ENCODE measurements at regions not wholly inside any gene's neighbourhood (a gene's known extent, or its start where the extent isn't known, plus 50 kb on each side); places are given as distances from the start of the nearest gene placed in this dataset.
"Not testable (repeated sequence)": the region's sequence is repeated elsewhere in the genome, so short reads cannot be mapped to it uniquely, and the experiment has no call there.

DNA sequence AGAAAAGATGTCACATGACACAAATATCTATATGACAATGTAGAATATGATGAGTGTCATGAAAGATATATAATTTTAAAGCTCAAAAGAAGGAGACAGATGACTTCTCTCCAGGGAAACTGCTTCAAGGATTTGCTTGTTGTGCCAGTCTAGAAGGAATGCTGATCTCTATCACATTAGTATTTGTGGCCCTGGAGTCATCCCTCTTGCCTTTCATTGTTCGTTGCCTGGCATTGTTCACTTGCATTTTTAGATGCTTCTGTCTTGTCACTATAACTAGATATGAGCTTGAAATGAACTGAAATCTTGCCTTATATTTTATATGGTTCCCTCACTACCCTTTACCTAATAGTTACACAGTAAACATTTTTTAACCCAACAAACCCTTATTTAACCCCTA is 207.5 kb downstream of the ZNF608 start:
- DNase-seq = no peak

GRCh38 chr5:124538191-124538590 is 208.2 kb downstream of the ZNF608 start:
- no peak for DNase-seq

- no peak for DNase-seq
Observed at GRCh38 chr5:124537522-124537921, 208.9 kb downstream of the ZNF608 start.

- DNase-seq = no peak
Observed at GRCh38 chr5:124537107-124537506, 209.3 kb downstream of the ZNF608 start.

GRCh38 chr5:124536333-124536732 is 210.1 kb downstream of the ZNF608 start:
- DNase-seq = no peak

GRCh38 chr5:124530916-124531315 is 215.5 kb downstream of the ZNF608 start:
- no peak for DNase-seq

- no peak for DNase-seq
Observed at GRCh38 chr5:124528838-124529237, 217.6 kb downstream of the ZNF608 start.

DNA sequence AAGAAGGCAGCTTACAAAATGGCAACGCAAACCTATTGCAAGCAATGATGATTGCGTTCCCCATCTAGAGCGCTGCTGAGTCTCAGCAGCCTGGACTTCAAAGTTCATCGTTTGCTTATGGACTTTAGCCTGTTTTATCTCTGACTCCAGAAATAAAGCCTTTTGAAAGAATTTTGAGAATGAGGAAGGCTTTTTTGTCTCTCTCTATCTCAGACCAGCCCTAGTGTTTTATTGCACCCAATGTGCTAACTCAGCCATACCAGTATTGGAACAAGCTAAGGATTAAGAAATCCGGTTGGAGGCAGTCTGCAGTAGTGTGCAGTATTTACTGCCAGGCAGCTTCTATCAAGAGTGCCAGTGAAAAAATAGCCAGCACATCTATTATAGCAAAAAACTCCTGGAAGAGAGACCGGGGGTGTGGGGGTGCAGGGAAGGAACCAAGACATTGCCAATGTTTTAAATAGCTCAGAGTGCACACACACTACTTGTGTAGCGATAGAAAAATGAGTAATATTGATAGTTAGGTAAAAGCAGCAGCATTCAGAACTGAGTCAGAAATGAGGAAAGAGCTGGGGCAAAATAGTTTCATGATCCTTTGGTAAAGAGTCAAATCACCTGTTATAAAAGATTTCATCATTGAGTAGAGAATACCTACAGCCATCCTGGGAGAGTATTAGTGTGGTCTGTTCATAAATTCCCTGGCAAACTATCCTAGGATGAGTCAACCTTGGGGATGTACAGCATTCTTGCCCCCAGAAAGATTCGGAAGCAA is 219.0 kb downstream of the ZNF608 start:
- no peak for DNase-seq

DNA sequence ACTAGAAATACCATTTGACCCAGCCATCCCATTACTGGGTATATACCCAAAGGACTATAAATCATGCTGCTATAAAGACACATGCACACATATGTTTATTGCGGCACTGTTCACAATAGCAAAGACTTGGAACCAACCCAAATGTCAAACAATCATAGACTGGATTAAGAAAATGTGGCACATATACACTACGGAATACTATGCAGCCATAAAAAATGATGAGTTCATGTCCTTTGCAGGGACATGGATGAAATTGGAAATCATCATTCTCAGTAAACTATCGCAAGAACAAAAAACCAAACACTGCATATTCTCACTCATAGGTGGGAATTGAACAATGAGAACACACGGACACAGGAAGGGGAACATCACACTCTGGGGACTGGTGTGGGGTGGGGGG is 220.4 kb downstream of the ZNF608 start:
- not testable (repeated sequence) for DNase-seq

GRCh38 chr5:124524552-124525232 is 221.7 kb downstream of the ZNF608 start:
- no peak for DNase-seq

DNA sequence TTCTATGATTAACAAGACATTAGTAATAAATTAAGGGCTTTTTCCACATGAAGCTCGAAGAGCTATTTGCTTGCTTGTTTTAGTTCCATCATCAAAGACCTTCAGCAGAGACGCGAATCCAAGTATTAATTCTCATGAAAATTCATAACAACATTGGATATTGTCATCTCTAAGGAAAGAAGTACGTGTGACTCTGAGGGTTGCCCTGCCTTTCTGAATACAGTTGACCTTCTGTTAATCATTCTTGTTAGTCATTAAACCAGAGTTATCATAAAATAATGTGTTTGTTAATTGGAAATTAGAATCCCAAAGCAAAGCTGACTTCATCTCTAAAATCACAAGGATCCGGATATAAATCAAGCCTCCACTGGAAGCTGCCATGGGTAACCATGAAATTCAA is 222.5 kb downstream of the ZNF608 start:
- DNase-seq = no peak

DNA sequence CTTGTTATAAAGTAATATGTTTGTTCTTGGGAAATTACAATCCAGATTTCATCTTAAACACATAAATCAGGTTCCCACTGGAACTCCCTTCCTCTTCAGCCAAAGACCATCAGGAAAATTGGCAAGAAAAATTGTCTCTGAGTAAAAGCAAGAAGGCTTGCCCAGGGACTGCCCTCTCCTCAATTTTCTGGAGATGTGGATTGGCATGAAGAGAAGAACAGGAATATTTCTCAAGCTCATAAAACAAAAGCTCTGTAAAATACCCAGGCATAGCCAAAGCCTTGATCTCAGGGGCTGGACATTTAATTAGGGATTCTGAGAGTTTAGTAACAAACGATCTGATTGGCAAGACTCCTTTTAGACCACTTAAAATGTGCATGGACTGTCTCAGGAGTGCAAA is 223.4 kb downstream of the ZNF608 start:
- no peak for DNase-seq

DNA sequence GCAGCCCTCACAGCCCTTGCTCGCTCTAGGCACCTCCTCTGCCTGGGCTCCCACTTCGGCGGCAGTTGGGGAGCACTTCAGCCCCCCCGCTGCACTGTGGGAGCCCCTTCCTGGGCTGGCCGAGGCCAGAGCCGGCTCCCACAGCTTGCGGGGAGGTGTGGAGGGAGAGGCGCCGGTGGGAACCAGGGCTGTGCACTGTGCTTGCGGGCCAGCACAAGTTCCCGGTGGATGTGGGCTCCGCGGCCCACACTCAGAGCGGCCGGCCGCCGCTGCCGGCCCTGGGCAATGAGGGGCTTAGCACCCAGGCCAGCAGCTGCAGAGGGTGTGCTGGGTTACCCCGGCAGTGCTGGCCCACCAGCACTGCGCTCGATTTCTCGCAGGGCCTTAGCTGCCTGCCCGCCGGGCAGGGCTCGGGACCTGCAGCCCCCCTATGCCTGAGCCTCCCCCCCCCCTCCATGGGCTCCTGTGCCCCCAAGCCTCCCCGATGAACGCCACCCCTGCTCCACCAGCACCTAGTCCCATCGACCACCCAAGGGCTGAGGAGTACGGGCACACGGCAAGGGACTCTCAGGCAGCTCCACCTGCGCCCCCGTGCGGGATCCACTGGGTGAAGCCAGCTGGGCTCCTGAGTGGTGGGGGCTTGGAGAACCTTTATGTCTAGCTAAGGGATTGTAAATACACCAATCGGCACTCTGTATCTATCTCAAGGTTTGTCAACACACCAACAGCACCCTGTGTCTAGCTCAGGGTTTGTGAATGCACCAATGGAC is 224.8 kb downstream of the ZNF608 start:
- DNase-seq = no peak

DNA sequence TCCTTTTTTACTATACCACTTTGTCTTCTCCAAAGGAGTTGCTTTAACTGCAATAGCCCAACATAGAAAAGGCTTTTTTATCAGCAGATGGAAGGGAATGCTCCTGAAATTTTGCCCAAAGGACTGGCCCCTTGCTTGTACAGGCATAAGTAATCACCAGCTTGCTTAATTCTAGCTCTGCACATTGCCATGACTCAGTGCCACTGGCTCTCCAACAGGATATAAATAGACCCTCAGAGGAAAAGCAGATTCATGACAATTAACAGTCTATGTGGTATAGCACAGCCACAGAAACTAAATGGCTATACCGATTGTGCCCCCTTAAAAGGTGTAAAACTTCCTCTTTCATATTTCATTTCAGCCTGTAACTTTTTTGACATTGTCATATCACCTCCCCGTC is 227.0 kb downstream of the ZNF608 start:
- DNase-seq = peak; percentile 40

GRCh38 chr5:124516567-124516966 is 229.9 kb downstream of the ZNF608 start:
- no peak for DNase-seq

DNA sequence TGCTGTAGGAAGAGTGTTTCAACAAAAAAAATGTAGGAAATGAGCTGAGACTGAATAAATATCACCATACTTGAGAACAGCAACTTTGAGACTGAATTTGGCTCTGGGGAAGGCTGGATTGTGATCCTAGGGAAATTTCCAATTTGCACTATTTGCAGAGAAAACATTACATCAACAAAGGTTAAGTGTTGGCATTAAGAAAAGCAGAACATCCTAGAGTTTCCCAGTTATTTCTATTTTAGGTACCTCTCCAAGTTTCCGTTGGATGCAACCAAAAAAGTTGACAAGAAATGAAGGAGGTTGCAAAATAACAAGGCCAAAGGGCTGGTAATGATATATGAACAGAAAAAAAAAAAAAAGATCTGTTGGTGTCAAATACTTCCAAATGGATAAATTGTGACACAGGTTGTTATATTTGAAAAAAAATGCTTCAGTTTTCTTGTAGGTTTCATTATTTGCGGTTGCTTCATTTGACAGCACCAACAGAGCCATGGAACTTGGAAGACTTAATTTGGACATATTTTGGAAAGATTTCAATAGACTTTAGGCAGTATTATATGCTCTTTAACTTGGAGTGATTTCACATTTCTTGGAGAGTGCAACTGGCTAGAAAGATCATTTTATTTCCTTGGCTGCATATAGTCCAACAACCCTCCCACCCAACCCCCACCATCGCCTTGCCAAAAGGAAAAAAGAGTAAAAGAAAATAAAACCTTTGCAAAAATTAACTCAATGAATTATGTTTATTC is 230.8 kb downstream of the ZNF608 start:
- DNase-seq = no peak

DNA sequence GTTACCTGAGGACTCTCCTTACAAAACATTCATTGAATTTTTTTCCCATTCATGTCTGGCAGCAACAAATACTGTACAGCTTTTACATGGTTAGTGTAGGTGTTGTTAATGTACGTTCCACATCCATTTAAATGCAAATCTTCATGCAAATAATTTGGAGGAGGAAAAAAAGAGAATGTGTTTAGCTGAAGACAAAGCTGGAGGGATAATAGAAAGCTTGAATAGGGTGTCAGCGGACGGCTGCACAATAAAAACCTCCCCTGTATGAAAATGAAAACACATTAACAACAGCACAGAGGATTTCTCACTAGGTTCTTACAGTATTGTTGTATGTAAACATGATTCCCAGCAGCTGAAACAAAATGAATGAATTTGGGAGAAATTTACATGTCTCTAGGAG is 231.5 kb downstream of the ZNF608 start:
- no peak for DNase-seq

GRCh38 chr5:124512952-124513632 is 233.3 kb downstream of the ZNF608 start:
- DNase-seq = no peak

DNA sequence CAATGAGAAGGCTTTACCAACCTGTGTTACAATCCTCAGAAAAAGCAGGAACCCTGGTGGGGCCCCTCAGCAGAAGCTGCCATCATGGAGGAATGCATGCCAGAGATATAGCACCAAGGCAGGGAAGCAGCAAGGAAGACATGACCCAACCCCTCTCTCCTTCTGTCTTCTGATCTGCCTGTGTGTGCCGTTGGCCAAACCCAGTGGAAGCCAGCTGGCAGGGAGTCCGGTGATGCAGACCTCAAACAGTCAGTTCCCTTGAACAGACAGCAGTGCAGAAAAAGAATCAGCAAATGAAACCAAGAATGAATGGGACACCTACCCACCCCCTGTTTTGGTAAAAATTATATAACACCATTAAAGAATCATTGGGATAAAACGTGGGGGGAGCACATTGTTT is 234.2 kb downstream of the ZNF608 start:
- DNase-seq = no peak

DNA sequence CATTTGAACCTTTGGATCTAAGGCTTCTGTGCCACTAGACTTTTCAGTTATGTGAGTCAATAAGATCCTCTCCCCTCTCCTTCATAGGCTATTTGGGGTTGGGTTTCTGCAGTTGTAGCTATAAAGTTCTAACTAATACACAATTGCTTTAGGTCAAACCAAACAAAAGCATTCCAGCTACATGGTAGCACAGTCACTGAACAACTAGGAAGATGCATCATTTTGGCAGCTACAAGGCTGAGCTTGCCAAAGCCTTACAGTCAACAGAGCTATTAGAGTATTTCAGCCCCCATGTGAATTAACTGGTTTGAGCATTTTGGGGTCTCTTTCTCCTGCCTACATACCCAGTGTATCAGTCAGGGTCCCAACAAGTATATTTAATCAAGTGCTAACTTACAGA is 234.6 kb downstream of the ZNF608 start:
- DNase-seq = no peak

- no peak for DNase-seq
Observed at GRCh38 chr5:124507688-124508087, 238.8 kb downstream of the ZNF608 start.

- no peak for DNase-seq
Observed at GRCh38 chr5:124504081-124504916, 242.1 kb downstream of the ZNF608 start.
